ENCODE measurements at regions not wholly inside any gene's neighbourhood (a gene's known extent, or its start where the extent isn't known, plus 50 kb on each side); places are given as distances from the start of the nearest gene placed in this dataset.

DNA sequence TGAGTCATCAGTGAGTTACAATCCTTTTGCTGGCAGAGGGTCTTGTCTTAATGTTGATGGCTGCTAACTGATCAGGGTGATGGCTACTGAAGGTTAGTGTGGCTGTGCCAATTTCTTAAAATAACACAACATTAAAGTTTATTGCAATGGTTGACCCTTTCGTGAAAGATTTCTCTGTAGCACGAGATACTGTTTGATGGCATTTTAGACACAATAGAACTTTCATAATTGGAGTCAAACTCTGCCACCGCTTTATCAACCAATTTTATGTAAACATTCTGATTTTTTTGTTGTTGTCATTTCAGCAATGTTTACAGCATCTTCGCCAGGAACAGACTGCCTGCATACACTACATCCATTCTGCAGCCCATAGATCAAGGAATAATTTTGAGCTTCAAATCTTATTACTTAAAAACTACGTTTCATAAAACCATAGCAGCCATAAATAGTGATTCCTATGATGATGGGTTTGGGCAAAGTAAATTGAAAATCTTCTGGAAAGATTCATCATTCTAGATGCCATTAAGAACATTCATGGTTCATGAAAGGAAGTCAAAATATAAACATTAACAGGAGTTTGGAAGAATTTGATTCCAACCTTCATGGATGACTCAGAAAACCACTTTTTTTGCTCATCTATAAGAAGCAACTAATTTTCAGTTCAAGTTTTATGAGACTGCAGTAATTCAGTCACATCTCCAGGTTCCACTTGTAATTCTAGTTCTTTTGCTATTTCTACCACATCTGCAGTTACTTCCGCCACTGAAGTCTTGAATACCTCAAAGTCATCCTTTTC is 85.9 kb downstream of the TYW3 start:
- TF ChIP-seq TEAD4 (CRISPR knock-in tag; IDR thresholded peaks at IDR 0.05), result no peak
- TF ChIP-seq MYBL2 (CRISPR knock-in tag; IDR thresholded peaks at IDR 0.05), result no peak
- TF ChIP-seq, protein P1, sequence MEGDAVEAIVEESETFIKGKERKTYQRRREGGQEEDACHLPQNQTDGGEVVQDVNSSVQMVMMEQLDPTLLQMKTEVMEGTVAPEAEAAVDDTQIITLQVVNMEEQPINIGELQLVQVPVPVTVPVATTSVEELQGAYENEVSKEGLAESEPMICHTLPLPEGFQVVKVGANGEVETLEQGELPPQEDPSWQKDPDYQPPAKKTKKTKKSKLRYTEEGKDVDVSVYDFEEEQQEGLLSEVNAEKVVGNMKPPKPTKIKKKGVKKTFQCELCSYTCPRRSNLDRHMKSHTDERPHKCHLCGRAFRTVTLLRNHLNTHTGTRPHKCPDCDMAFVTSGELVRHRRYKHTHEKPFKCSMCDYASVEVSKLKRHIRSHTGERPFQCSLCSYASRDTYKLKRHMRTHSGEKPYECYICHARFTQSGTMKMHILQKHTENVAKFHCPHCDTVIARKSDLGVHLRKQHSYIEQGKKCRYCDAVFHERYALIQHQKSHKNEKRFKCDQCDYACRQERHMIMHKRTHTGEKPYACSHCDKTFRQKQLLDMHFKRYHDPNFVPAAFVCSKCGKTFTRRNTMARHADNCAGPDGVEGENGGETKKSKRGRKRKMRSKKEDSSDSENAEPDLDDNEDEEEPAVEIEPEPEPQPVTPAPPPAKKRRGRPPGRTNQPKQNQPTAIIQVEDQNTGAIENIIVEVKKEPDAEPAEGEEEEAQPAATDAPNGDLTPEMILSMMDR (IDR thresholded peaks at IDR 0.05), result no peak
- TF ChIP-seq, protein P2, sequence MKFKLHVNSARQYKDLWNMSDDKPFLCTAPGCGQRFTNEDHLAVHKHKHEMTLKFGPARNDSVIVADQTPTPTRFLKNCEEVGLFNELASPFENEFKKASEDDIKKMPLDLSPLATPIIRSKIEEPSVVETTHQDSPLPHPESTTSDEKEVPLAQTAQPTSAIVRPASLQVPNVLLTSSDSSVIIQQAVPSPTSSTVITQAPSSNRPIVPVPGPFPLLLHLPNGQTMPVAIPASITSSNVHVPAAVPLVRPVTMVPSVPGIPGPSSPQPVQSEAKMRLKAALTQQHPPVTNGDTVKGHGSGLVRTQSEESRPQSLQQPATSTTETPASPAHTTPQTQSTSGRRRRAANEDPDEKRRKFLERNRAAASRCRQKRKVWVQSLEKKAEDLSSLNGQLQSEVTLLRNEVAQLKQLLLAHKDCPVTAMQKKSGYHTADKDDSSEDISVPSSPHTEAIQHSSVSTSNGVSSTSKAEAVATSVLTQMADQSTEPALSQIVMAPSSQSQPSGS (CRISPR knock-in tag; IDR thresholded peaks at IDR 0.05; ENCODE audit: borderline replicate concordance, low read depth), result no peak
- TF ChIP-seq, protein P3, sequence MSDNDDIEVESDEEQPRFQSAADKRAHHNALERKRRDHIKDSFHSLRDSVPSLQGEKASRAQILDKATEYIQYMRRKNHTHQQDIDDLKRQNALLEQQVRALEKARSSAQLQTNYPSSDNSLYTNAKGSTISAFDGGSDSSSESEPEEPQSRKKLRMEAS (CRISPR knock-in tag; IDR thresholded peaks at IDR 0.05), result no peak
- no peak for TF ChIP-seq ATF1 (CRISPR knock-in tag; IDR thresholded peaks at IDR 0.05)
- TF ChIP-seq, protein P4, sequence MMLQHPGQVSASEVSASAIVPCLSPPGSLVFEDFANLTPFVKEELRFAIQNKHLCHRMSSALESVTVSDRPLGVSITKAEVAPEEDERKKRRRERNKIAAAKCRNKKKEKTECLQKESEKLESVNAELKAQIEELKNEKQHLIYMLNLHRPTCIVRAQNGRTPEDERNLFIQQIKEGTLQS (CRISPR knock-in tag; conservative IDR thresholded peaks at IDR 0.05), result no peak
- TF ChIP-seq, protein P5, sequence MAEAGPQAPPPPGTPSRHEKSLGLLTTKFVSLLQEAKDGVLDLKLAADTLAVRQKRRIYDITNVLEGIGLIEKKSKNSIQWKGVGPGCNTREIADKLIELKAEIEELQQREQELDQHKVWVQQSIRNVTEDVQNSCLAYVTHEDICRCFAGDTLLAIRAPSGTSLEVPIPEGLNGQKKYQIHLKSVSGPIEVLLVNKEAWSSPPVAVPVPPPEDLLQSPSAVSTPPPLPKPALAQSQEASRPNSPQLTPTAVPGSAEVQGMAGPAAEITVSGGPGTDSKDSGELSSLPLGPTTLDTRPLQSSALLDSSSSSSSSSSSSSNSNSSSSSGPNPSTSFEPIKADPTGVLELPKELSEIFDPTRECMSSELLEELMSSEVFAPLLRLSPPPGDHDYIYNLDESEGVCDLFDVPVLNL (CRISPR knock-in tag; IDR thresholded peaks at IDR 0.05; ENCODE audit: borderline replicate concordance, low read depth), result no peak
- TF ChIP-seq JUN (CRISPR knock-in tag; IDR thresholded peaks at IDR 0.05), result no peak
- no peak for TF ChIP-seq SOX15 (CRISPR knock-in tag; IDR thresholded peaks at IDR 0.05)
- TF ChIP-seq ZNF416 (CRISPR knock-in tag; IDR thresholded peaks at IDR 0.05), result no peak
- TF ChIP-seq, protein P6, sequence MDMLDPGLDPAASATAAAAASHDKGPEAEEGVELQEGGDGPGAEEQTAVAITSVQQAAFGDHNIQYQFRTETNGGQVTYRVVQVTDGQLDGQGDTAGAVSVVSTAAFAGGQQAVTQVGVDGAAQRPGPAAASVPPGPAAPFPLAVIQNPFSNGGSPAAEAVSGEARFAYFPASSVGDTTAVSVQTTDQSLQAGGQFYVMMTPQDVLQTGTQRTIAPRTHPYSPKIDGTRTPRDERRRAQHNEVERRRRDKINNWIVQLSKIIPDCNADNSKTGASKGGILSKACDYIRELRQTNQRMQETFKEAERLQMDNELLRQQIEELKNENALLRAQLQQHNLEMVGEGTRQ (CRISPR knock-in tag; IDR thresholded peaks at IDR 0.05), result no peak

Data from WTC11 (cell line).